NB4 (cell line): ENCODE measurements at regions not wholly inside any gene's neighbourhood (a gene's known extent, or its start where the extent isn't known, plus 50 kb on each side); places are given as distances from the start of the nearest gene placed in this dataset.

Experiments
- CTCF ChIP-seq: IDR thresholded peaks from one replicate; pipeline ENCODE4 v1.5.1; 2012; ENCODE audit warnings: low read depth, low read length
- POLR2A ChIP-seq: IDR thresholded peaks from 2 replicates; pipeline ENCODE4 v1.6.1; 2011; ENCODE audit warnings: mild to moderate bottlenecking; ENCODE audit not compliant: insufficient read length; ENCODE audit errors: extremely low read depth

- TF ChIP-seq POLR2A (no peak), CTCF (no peak)
Measured at GRCh38 chr11:87397011-87397865, 359.5 kb downstream of the TMEM135 start.
